M059J (cell line): ENCODE measurements at regions not wholly inside any gene's neighbourhood (a gene's known extent, or its start where the extent isn't known, plus 50 kb on each side); places are given as distances from the start of the nearest gene placed in this dataset.
"Not testable (repeated sequence)": the region's sequence is repeated elsewhere in the genome, so short reads cannot be mapped to it uniquely, and the experiment has no call there.

ENCODE experiments used
- DNase-seq: peaks from one replicate; pipeline ENCODE4 v3.0.0-alpha.2; 2012; ENCODE audit warnings: low read depth

DNA sequence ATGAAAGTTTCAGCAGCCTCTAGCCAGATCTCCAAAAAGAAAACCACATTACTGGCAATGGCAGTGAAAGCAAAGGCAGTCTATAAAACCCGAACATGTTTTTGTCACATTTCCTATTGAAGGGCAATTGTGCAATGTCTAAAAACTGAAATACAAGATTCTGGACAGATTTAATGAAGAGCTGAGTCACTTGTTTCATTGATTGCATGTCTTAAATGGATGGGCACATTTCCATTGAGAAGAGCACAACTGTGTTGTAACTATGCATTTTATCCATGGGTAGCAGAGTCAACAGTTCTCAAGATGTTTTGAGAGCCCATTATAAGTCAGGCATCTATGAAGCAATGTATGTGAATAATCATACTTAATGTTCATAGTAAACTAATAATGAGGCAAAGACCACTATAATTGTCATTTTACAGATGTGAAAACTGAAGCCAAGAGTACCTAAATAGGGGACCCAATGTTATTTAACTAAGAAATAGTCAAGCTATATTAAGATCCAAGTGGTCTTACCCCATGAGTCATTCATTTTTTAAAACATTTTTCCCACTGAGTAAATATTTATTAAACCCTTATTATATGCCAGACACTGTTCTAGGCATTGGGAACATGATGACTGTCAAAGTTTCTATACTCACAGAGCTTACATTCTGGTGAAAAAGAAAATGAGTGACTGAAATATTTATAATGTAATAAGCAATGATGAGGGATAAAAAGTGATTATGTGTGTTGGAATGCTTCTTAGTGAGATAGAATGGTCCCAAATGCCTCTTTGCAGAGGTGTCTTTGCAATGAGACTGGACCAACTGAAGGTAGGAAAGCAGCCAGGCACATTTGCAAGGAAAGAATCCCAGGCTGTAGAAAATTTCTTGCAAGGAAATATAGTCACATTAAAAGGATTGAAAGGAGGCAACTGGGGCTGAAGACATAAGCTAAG, 818.9 kb upstream of the ACVR2A start:
- peak; percentile 25 for DNase-seq

DNA sequence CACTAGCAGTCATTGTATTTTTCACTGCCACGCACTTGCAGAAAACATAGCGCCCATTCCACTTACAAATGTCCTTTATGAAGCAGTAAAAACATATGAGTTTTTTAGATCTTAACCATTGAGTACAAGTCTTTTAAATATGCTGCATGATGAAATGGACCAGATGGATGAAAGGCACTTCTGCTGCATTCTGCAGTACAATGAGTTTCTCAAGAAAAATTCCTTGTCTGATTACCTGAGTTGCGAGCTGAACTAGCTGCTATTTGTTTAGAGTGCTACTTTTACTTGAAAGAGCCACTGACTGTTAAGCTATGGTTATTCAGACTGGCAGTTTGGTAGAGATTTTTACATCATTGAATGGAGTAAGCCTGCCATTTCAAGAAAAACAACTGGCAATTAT, 825.5 kb upstream of the ACVR2A start:
- DNase-seq = no peak

DNA sequence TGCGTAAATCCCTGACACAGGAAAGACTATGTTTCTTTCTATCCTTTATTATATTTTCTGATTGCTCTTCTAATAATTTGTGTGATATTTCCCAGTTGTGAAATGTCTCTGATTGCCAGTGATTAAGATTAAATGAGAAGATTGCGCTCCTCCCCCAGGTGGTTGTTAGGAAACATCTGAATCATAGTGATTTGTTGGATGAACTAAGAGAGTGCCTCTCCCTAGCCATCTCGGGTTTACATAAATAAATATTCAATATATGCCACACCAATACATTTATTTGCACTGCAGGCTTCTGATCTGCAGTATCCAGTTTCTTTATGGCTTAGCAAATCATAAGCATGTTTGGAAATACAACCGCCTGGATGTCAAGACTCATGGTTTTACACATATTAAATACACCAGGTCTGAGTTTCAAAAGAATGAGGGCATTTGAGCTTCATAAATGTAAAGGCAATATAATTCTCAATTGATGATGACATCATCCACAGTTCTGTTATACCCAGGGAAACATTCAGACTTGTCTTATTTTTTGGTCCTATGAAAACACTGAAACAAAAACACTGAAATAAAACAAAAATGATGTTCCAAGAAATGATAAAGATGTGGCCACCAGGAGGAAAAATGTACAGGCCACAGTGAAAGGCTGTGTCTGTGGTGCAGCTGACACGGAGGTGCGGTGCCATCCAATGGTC, 826.7 kb upstream of the ACVR2A start:
- DNase-seq = no peak

DNA sequence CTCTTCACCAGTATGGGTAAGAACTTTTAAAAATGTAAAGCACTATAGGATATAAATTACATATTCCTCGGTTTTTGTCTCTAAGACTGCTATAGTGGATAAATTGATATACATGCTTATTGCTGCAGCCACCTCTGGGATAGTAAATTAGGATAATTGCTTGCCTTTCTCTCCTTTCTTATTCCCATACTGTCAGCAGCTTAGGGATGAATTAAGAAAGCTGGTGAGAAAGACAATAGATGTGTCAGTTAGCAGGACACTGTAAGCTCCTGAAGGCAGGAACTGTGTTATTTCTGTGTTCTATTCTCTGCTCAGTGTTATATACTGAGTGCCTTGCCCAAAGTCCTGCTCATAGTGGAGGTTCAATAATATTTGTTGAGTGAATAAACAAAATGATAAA, 828.6 kb upstream of the ACVR2A start:
- no peak for DNase-seq

DNA sequence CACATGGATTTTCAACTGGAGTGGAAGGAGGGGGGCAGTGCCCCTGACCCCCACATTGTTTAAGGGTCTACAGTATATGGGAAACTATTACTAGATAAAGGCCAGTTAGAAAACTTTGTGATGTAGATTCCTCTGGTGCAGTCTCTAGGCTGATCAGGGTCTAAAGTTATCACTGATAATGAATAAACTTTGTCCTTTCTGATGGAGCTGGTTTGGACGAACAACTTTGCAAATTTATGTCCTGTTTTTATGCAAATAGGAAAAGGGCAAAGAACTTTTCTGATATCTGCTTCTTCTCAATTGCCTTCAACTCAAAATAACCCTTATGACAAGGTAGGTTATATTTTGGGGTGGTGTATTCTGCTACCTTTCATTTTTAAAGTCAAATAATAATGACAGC, 829.2 kb upstream of the ACVR2A start:
- no peak for DNase-seq

DNA sequence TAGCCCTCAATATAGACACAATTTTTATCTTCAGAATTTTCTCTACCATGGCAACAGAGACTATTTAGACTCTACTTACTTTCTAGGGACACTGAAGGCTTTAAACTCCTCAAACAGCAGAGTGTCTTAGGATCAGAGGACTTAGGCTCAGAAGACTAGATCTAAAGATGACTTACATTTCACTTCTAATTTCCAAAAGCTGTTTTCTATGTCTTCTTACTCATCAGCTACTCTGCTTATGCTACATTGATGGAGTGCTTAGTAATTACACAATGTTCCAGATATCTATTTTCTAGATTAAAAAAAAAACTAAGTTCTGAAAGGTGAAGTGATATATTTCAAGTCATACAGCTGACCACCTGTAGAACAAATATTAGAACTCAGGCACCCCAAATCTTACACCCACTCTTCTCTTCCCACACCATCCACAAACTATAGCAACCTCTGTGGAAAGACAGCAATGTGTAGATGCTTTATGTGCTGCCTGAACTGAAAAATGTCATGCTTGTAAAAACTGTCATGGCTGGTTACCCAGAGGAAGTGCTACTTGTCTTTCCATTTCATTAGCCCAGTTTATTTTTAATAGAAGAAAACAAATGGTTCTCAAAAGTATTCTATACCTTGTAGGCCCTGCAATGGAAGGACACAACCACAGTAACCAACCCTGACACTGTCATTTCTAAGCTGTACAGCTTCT, 831.0 kb upstream of the ACVR2A start:
- DNase-seq = no peak

DNA sequence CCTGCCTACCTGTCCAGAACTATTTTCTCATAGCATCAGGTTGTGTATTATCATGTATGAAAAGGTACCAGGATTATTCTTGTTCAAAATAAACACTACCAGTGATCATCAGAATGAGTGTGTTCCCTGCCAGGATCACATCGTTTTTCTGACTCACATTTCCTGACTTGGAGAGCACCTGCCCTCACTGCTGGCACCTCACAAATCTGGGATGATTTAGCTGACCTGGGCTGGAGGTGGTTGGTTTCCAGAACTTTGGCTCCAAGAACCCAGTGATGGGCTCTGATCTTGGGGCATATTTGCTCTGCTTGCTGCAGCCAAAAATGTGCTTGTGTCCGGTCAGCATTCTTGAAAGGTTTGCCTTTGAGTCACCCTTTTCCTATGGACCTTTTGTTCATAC, 836.3 kb upstream of the ACVR2A start:
- DNase-seq = no peak

DNA sequence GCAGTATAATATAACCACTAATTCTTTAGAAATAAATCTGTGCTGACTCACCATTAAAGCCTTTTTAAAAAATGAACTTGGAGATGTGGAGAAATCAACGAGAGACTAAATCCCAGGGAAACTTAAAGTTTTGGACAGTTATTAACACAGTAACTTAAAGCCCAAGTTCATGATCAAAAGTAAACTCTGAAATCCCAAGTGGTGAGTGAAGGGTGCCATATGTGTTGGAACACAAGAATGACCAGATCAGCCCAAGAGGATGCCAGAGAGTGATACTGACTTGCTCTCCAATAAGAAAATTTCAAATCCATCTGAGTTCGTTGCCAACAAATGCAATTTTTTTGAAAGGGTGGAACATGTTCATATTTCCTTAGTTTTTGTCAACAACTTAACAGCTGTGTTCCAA, 838.1 kb upstream of the ACVR2A start:
- no peak for DNase-seq

DNA sequence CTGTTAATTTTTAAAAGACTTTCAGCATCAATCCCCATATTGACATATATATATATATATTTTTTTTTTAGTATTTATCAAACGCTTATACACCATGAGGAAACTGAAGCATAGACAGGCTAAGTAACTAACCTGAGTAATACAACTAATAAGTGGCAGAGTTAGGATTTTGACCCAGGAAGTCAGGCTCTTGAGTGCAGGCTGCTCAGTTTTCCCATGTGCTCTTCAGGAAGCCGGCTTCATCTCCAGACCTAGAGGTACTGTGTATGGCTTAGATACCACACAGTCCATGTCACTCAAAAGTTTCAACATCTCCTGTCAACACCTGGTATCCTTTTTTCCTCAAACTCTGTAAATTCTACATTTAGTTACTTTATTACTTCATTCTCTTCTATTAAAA, 841.7 kb upstream of the ACVR2A start:
- DNase-seq = no peak

DNA sequence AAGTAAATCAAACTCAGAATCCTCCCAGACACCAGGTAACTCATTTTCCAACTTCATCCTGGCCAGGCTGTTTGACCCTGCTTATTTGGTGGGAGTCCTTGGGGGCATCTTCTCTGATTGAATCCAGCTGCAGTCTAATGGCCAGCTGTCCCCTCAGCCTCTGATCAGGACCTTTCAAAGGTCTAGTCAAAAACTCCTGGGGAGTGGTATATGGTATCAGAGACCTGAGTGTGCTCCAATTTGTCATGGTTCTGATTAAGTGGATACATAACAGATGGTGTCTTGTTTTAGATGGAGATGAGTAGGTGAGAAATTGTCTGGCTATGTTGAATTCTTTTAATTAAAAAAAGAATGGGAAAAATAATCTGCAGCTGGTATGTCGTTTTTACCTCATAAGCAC, 842.6 kb upstream of the ACVR2A start:
- no peak for DNase-seq

DNA sequence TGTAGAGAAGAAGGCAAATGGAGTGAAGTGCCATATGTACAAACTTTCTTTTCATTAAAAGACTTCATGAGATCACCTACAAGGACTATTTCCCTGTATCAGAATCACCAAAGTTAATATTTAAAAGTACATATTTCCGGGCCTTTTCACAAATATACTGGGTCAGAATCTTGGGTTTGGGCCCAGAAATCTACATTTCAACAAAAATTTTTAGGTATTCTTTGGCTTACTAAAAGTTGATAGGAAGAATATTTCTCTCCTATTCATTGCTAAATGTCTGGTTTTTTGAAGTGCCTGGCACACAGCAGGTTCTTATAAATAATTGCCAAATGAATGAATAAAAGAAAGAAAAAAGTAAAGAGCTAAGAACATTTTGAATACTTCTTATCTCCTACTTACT, 843.8 kb upstream of the ACVR2A start:
- DNase-seq = no peak

DNA sequence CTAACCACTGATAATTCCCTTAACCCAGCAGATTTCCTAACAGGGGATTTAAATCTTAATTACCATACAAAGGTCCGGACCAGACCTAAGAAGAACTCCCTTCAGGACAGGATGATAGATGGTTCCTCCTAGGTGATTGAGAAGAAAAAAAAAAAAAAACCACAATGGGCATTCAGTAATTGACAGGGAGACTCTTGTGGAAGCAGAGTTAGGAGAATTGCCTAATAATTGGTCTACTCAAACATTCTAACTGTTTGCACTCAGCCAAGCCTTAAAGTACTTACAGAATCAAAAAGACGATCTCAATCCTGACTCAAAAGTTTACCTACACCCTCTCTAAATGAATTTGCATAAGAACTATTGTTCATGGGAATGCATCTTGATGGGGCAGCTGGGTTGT, 844.7 kb upstream of the ACVR2A start:
- DNase-seq = not testable (repeated sequence)

DNA sequence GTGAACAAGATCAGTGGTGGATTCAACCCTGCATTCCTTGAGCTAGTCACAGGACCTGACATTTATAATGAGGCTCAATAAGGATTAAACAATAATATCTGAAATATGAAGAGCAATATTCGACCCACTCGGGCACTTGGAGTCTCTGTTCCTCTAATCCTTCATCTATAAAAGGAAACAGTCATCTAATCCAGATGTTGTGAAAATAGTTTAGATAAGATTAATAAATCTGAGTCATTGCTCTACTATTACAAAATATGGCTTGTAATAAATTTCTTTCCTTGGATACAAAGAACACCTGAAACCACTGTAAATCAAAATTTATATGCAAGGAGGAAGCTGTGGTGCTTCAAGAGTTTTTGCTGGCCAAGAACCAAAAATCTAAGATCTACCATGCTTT, 846.9 kb upstream of the ACVR2A start:
- no peak for DNase-seq

DNA sequence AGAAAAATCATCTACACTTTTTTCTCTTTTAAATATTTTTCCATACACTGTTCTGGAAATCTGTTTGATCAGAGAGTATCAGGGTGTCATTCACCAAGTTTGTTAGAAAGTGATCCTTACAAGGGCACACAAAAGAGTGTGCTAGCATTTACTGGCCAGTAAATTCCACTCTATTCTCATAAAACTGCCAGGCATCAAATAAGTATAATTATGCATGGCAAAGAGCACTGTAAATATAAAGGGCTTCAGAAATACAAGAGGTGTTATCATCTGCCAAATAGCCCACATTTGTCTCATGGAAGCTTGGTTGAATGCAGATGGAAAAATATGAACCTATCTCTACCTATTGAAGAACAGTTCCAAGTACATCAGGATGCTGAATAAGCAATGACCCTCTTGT, 847.3 kb upstream of the ACVR2A start:
- DNase-seq = no peak

DNA sequence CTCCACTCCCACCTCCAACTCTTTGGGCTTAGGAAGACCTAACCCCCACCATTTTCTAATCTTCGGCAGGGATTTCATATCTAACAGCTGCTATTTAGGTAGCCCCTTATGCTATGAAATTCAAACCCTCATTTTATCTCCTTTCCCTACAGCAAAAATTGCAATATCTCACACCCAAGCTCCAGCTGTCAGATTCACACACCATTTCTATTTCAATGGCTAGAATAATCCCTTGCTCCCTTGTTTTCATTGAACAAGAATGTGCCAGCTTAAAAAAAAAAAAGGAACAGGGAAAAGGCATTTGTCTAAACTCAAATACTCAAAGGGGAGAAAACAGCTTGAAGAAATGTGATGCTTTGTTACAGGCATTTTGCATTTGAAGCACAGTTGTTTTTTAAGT, 850.6 kb upstream of the ACVR2A start:
- DNase-seq = no peak

DNA sequence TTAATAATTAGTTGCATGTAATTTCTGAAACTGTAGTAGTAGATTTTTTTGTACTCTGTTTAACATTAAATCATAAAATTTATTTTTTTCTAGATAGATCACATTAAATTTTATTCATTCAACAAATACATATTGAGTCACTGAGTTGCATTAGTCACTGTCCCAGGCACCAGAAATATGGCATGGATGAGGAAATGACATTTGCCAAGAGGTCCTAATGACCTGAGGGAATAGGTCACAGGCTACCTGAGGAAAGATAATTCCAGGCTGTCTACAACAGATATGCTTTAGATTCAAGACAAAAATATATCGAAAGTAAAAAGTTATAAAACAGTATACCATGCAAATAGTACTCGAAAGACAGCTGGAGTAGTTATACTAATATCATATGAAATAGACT, 852.4 kb upstream of the ACVR2A start:
- DNase-seq = no peak

DNA sequence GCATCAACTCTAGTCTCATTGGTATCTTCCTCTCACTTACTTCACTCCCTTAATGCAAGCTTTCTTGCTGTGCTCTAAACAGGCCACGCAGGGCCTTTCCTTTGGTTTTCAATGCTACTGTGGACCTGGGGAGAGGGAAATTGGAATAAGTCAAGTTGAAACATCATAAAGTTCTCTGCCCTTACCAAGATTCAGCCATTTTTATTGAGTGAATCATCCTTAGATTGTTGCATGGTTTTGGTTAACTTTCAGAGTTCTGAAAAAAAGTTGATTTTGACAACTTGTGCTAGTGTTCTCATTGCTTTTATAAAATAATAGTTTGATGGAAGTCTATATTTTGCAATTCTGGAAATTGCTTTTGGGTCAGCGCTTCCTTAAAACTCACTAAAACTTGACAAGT, 852.8 kb upstream of the ACVR2A start:
- peak; percentile 4 for DNase-seq

DNA sequence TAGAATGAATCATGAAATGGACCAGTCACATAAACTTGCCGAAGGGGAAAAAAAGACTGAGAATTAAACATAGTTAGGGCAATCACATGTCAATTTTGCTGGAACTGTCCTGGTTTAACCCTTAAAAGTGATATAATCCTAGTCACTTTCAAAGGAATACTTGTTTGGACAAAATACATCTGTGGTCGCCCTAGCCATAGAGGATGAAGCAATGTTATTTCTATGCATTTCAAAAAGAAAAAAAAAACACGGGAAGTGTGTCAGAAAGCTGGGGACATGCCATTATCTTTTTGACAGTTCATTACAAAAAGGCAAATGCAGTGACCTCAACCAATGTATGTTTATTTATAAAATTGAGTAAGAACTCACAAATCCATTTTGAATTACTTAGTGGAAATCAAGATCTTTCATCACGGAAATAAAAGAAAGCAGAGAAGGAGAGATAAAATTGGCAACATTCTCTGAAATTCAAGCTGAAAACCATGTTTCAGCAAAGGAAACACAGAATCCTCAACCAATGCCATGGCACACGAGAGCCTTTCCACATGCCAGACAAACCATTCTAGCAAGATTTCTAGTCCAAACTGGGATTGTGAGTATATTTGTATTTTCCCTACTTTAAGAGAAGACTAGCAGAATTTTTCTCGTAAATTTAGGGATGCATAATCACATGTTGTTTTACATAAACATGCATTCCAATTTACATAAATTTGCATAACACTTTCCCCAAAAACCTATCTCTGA, 854.3 kb upstream of the ACVR2A start:
- DNase-seq = peak; percentile 34

DNA sequence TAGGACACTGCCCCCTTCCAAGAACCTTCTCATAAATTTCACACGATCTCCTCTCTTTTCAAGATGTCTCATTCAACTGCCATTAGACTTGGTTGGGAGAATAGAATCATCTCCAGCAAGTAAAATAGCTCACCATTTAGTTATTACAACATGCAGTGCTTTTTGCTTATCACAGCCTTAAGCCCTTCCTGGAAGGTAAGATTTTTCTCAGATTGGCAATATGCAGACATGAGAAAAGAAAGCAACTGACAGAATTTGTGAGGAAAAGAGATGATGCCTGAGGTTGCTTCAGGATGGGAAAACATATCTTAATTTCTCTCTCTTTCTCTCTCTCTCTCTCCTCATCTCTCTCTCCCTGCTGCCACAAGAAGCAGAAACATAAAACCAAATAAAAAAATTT, 855.1 kb upstream of the ACVR2A start:
- DNase-seq = no peak

DNA sequence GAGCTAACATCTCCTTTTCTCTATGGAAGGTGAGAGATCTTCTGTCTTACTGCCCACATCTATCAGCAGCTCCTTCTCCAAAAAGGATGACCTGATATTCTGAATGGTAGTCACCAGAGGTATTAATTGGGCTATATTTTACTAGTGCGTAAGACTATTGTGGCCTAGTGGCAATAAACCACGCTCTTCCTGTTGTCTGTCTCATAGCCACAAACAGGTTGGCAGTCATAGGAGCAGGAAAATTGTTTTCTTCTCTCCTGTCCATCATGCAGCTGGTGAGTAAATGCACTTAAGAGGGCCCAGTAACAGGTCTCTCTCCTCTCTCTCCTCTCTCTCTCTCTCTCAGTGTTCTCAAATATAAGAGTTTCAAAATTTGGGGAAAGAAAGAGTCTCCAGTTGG, 856.8 kb upstream of the ACVR2A start:
- DNase-seq = peak; percentile 9

DNA sequence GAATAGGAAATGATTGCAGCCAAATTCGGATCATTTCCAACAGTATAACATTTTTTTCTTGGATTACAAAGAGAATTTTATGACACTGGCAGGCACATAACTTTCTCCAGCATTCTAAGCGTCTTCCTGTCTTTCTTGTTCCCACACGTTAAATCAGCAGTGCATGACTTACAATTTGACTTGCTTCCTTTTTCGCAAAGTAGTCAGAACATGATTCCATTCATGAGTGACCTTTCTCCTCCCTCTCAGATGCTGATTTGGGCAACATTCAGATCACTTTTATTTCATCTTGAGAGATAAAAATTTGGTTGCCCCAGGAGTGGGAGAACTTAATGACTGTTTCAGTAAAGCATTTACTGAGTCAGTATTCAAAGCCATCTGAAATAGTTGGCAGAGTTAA, 858.7 kb upstream of the ACVR2A start:
- DNase-seq = peak; percentile 16

DNA sequence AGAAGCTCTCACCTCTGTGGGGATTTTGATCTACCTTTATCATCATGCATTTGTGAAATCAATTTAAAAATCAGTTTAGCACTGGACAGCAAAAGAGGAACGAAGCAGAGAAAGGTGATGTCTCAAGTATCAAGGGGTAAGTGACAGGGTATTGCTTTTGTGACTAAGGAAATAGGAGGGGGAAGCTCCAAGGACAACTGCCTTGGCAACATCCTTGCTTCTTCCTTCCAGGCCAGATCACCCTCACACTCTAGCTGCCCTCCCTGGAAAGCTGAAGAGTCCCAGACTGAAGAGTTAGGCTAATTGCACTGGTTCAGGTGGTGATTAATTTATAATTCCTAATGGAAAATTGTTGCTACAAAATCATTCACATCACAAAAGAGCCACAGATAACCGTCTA, 859.1 kb upstream of the ACVR2A start:
- no peak for DNase-seq
